PC-3 (cell line): ENCODE measurements at regions not wholly inside any gene's neighbourhood (a gene's known extent, or its start where the extent isn't known, plus 50 kb on each side); places are given as distances from the start of the nearest gene placed in this dataset.

ENCODE experiments used
- EZH2 ChIP-seq: fragments of 300-600 bp; sonication (generic); IDR thresholded peaks from one replicate; pipeline ENCODE4 v1.6.1; 2017; ENCODE audit warnings: antibody characterized with exemption, mild to moderate bottlenecking, low read length; ENCODE audit not compliant: unreplicated experiment
- EZH2phosphoT487 ChIP-seq: fragments of 300-600 bp; sonication (generic); IDR thresholded peaks from 2 replicates; pipeline ENCODE4 v1.6.1; 2018; ENCODE audit warnings: mild to moderate bottlenecking, antibody characterized with exemption, low read length, borderline replicate concordance
- TF ChIP-seq, protein P1 (sequence below): fragments of 300-600 bp; sonication (generic); conservative IDR thresholded peaks from 2 replicates; pipeline ENCODE4 v1.5.1; 2017; ENCODE audit warnings: antibody characterized with exemption, low read depth, mild to moderate bottlenecking, low read length

DNA sequence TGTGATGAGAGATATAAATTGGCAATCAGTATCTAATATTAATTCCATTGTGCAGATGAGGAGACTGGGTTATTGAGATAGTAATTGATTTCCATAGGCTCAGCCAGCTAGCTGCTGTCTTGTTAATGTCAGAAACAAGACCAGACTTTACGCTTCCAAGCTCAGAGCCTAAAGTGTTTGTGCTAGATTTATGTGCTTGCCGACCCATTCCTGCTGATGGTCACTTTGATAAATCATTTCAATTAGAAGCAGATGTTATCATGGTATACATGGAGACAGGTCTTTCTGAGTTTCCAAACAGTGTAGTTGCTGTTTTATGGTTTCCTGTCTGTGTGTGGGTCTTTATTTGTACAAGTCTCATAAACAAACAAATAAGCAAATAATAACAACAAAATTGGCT lies 92.8 kb downstream of the AQP4 start:
- no peak for TF ChIP-seq EZH2
- TF ChIP-seq, protein P1, sequence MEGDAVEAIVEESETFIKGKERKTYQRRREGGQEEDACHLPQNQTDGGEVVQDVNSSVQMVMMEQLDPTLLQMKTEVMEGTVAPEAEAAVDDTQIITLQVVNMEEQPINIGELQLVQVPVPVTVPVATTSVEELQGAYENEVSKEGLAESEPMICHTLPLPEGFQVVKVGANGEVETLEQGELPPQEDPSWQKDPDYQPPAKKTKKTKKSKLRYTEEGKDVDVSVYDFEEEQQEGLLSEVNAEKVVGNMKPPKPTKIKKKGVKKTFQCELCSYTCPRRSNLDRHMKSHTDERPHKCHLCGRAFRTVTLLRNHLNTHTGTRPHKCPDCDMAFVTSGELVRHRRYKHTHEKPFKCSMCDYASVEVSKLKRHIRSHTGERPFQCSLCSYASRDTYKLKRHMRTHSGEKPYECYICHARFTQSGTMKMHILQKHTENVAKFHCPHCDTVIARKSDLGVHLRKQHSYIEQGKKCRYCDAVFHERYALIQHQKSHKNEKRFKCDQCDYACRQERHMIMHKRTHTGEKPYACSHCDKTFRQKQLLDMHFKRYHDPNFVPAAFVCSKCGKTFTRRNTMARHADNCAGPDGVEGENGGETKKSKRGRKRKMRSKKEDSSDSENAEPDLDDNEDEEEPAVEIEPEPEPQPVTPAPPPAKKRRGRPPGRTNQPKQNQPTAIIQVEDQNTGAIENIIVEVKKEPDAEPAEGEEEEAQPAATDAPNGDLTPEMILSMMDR, result no peak
- TF ChIP-seq EZH2phosphoT487, result no peak
